HepG2 (cell line): ENCODE measurements at regions not wholly inside any gene's neighbourhood (a gene's known extent, or its start where the extent isn't known, plus 50 kb on each side); places are given as distances from the start of the nearest gene placed in this dataset.

Experiments
- ATAC-seq: fragments of 200-7000 bp; cut with Tn5 transposase; 3 replicates; pipeline ENCODE4 v1.9.1; 2020; ENCODE audit warnings: mild to moderate bottlenecking, moderate library complexity
- BruUV-seq: library from RNA; stranded (reverse); fragments of 400-500 nt; replicated peaks from 2 replicates; lab custom pipeline; 2021; lab: Mats Ljungman, UMichigan
- CTCF ChIA-PET: fragments of 300-600 bp; formaldehyde crosslinking; extraction: SDS; loops from one replicate; lab custom pipeline; 2021; ENCODE audit warnings: low total read pairs, inconsistent platforms, low intra/inter-chr PET ratio; lab: Yijun Ruan, JAX
- POLR2A ChIA-PET: fragments of 350-600 bp; sonication (Branson Sonifier 250); formaldehyde crosslinking; loops from one replicate; lab custom pipeline; 2020; ENCODE audit warnings: antibody characterized with exemption, inconsistent platforms; lab: Yijun Ruan, JAX
- DNase-seq: peaks from one replicate; pipeline ENCODE4 v3.0.0-alpha.2; 2015; ENCODE audit warnings: low spot score
- FAIRE-seq: peaks from 3 replicates; lab custom pipeline; 2011; peaks lifted over from hg19 to GRCh38; lab: Jason Lieb, UNC
- H2AFZ ChIP-seq: one replicate; pipeline ENCODE4 v1.6.1; 2011; ENCODE audit warnings: low read length, inconsistent platforms
- H3K27ac ChIP-seq: fragments of 300-600 bp; 3 replicates; pipeline ENCODE4 v1.8.0; 2011; ENCODE audit warnings: mixed run types, mild to moderate bottlenecking, mixed read lengths, low read length, inconsistent platforms; ENCODE audit not compliant: insufficient read depth; ENCODE audit errors: extremely low read length
- H3K27me3 ChIP-seq, 2 experiments: fragments of 200-600 bp in 1 of 2; 2 replicates in 1 of 2; 3 replicates in 1 of 2; pipeline versions ENCODE4 v1.6.0 to v1.8.0; 2011; ENCODE audit warnings: low read length in 2 of 2, mild to moderate bottlenecking in 2 of 2, moderate library complexity in 2 of 2, inconsistent platforms in 1 of 2; ENCODE audit not compliant: insufficient read depth in 2 of 2, control insufficient read depth in 1 of 2
- H3K36me3 ChIP-seq, 2 experiments: fragments of 200-600 bp in 1 of 2; replicated peaks in 1 of 2; 2 replicates in 1 of 2; 3 replicates in 1 of 2; pipeline versions ENCODE4 v1.5.1 to v1.8.0; 2011; ENCODE audit warnings: low read length in 2 of 2, inconsistent platforms in 1 of 2; ENCODE audit not compliant: insufficient read depth in 2 of 2, control insufficient read depth in 1 of 2
- H3K4me1 ChIP-seq: 2 replicates; pipeline ENCODE4 v1.5.1; 2012; ENCODE audit warnings: low read length, inconsistent platforms; ENCODE audit not compliant: insufficient read depth
- H3K4me2 ChIP-seq: 2 replicates; pipeline ENCODE4 v1.6.0; 2011; ENCODE audit warnings: low read depth, low read length, inconsistent platforms
- H3K4me3 ChIP-seq, 3 experiments: fragments of 200-600 bp in 1 of 3; sonication (generic), shearing (Covaris generic) in 1 of 3; replicated peaks in 1 of 3; 2 replicates each; pipeline ENCODE4 v1.5.1; 2011 to 2016; ENCODE audit warnings: low read length in 3 of 3, inconsistent platforms in 2 of 3, low read depth in 2 of 3, mild to moderate bottlenecking in 2 of 3, control low read depth in 1 of 3, mixed read lengths in 1 of 3; ENCODE audit not compliant: insufficient read depth in 1 of 3
- H3K79me2 ChIP-seq: one replicate; pipeline ENCODE4 v1.6.1; 2011; ENCODE audit warnings: low read length, inconsistent platforms; ENCODE audit not compliant: insufficient read depth
- H3K9ac ChIP-seq: 2 replicates; pipeline ENCODE4 v1.6.0; 2011; ENCODE audit warnings: mild to moderate bottlenecking, low read depth, low read length, inconsistent platforms; ENCODE audit not compliant: insufficient read depth
- H3K9me3 ChIP-seq: 2 replicates; pipeline ENCODE4 v1.5.1; 2012; ENCODE audit warnings: mild to moderate bottlenecking, low read length
- H4K20me1 ChIP-seq: 2 replicates; pipeline ENCODE4 v1.6.0; 2011; ENCODE audit warnings: inconsistent platforms, mild to moderate bottlenecking, low read length, moderate library complexity; ENCODE audit not compliant: insufficient read depth
- HMG20A ChIP-seq: IDR thresholded peaks from 2 replicates; pipeline ENCODE4 v1.6.1; 2016; ENCODE audit warnings: borderline replicate concordance
- HOXD1 ChIP-seq: sonication (generic); formaldehyde crosslinking; IDR thresholded peaks from 2 replicates; pipeline ENCODE4 v1.5.0; 2020; ENCODE audit warnings: missing genetic modification reagents
- KMT2A ChIP-seq: sonication (generic); formaldehyde crosslinking; IDR thresholded peaks from 2 replicates; pipeline ENCODE4 v1.4.0; 2020; ENCODE audit warnings: missing genetic modification reagents
- NFE2L2 ChIP-seq: fragments of 150-350 bp; IDR thresholded peaks from 2 replicates; pipeline ENCODE4 v1.6.1; 2014; ENCODE audit warnings: low read length
- TOPORS ChIP-seq: sonication (generic); formaldehyde crosslinking; IDR thresholded peaks from 2 replicates; pipeline ENCODE4 v1.8.0; 2023; ENCODE audit warnings: mild to moderate bottlenecking, missing genetic modification reagents
- WIZ ChIP-seq: sonication (generic); formaldehyde crosslinking; IDR thresholded peaks from 2 replicates; pipeline ENCODE4 v1.5.1; 2020; ENCODE audit warnings: mild to moderate bottlenecking, missing genetic modification reagents
- ZNF17 ChIP-seq: sonication (generic); formaldehyde crosslinking; IDR thresholded peaks from 2 replicates; pipeline ENCODE4 v1.5.0; 2020; ENCODE audit warnings: mild to moderate bottlenecking, missing genetic modification reagents
- ZNF44 ChIP-seq: sonication (generic); formaldehyde crosslinking; IDR thresholded peaks from 2 replicates; pipeline ENCODE4 v1.5.1; 2020; ENCODE audit warnings: mild to moderate bottlenecking, missing genetic modification reagents
- ZNF674 ChIP-seq: sonication (generic); formaldehyde crosslinking; IDR thresholded peaks from 2 replicates; pipeline ENCODE4 v1.5.0; 2020; ENCODE audit warnings: low read depth, mild to moderate bottlenecking, missing genetic modification reagents
- ZNF816 ChIP-seq: sonication (generic); formaldehyde crosslinking; IDR thresholded peaks from 2 replicates; pipeline ENCODE4 v1.8.0; 2022; ENCODE audit warnings: missing genetic modification reagents, mild to moderate bottlenecking, borderline replicate concordance
- WGBS: methylation state at CpG from one replicate; pipeline ENCODE4 v1.1.6; 2017; ENCODE audit warnings: low lambda C conversion rate; 5-methylcytosine and 5-hydroxymethylcytosine counted together
- in situ Hi-C: cut with HindIII; loops from 2 replicates; pipeline ENCODE4 v1.10.0; 2017; ENCODE audit warnings: low pct_unique_long_range_greater_than_20kb; ENCODE audit not compliant: extremely low pct_ligation_motif_present
- intact Hi-C: fragments of 100-400 bp; cut with micrococcal nuclease; formaldehyde crosslinking; loops from one replicate; pipeline ENCODE4 v1.10.0; 2022; ENCODE audit not compliant: unreplicated experiment
- TF ChIP-seq, protein P1 (sequence below): sonication (generic); formaldehyde crosslinking; IDR thresholded peaks from 2 replicates; pipeline ENCODE4 v1.4.0; 2020; ENCODE audit warnings: missing genetic modification reagents, mild to moderate bottlenecking, borderline replicate concordance
- TF ChIP-seq, protein P2 (sequence below): IDR thresholded peaks from 2 replicates; pipeline ENCODE4 v1.6.1; 2012; ENCODE audit warnings: low read depth, low read length, improper control_type of control experiment
- TF ChIP-seq, protein P3 (sequence below): sonication (generic); formaldehyde crosslinking; IDR thresholded peaks from 2 replicates; pipeline ENCODE4 v1.8.1; 2023; ENCODE audit warnings: mild to moderate bottlenecking, inconsistent platforms, moderate library complexity, missing genetic modification reagents, borderline replicate concordance
- TF ChIP-seq, protein P4 (sequence below): sonication (generic); formaldehyde crosslinking; IDR thresholded peaks from 2 replicates; pipeline ENCODE4 v1.5.1; 2020; ENCODE audit warnings: missing genetic modification reagents, mild to moderate bottlenecking, borderline replicate concordance
- TF ChIP-seq, protein P5 (sequence below): sonication (generic); formaldehyde crosslinking; IDR thresholded peaks from 2 replicates; pipeline ENCODE4 v1.8.1; 2023; ENCODE audit warnings: missing genetic modification reagents, inconsistent platforms, borderline replicate concordance

DNA sequence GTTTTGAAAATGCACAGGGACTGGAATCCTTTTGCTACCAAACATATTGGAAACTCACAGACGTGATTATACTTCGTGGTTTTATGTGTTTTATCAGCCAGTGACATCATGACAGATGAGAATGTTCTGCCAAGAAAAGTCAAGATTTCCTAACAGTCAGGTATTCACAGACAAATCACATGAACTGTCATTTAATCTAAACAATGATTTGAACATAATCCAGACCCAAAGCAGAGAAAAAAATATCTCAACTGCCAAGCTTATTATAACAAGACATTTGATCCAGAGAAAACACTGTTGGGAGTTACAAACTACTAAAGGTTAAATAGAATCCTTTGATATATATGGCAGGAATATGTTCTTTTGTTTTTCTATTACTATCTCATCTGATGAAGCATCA, 635.9 kb upstream of the FRG1 start:
- ChIA-PET CTCF (no interaction called here), POLR2A (no interaction called here)
- no peak overlapping the region for H2AFZ ChIP-seq
- no peaks in the 10 kb centered on the region for H3K9me3 ChIP-seq
- no peak for FAIRE-seq
- in situ Hi-C loops (no loop called here), intact Hi-C loops (no loop called here)
- no TSS peak for BruUV-seq
- no peak overlapping the region for H3K4me2 ChIP-seq
- ATAC-seq = no peak
- no peak overlapping the region for H3K27ac ChIP-seq
- H3K79me2 ChIP-seq = peaks cover 3% of the 10 kb centered on the region
- H3K4me1 ChIP-seq = no peaks in the 10 kb centered on the region
- 51% methylated on average over 2 of the region's 2 CpGs for WGBS
- H3K9ac ChIP-seq = no peak overlapping the region
- H3K36me3 ChIP-seq = no peaks in the 10 kb centered on the region
- H4K20me1 ChIP-seq = no peaks in the 10 kb centered on the region
- H3K4me3 ChIP-seq = no peak overlapping the region
- DNase-seq = no peak
- H3K27me3 ChIP-seq = no peaks in the 10 kb centered on the region
- TF ChIP-seq, protein P1, sequence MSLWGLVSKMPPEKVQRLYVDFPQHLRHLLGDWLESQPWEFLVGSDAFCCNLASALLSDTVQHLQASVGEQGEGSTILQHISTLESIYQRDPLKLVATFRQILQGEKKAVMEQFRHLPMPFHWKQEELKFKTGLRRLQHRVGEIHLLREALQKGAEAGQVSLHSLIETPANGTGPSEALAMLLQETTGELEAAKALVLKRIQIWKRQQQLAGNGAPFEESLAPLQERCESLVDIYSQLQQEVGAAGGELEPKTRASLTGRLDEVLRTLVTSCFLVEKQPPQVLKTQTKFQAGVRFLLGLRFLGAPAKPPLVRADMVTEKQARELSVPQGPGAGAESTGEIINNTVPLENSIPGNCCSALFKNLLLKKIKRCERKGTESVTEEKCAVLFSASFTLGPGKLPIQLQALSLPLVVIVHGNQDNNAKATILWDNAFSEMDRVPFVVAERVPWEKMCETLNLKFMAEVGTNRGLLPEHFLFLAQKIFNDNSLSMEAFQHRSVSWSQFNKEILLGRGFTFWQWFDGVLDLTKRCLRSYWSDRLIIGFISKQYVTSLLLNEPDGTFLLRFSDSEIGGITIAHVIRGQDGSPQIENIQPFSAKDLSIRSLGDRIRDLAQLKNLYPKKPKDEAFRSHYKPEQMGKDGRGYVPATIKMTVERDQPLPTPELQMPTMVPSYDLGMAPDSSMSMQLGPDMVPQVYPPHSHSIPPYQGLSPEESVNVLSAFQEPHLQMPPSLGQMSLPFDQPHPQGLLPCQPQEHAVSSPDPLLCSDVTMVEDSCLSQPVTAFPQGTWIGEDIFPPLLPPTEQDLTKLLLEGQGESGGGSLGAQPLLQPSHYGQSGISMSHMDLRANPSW (CRISPR knock-in tag) = no peak
- TF ChIP-seq ZNF816 (CRISPR knock-in tag) (no peak), HOXD1 (CRISPR knock-in tag) (no peak), ZNF44 (no peak), KMT2A (CRISPR knock-in tag) (no peak), TOPORS (CRISPR knock-in tag) (no peak), NFE2L2 (no peak), ZNF17 (no peak), WIZ (no peak), HMG20A (CRISPR knock-in tag) (no peak), ZNF674 (CRISPR knock-in tag) (no peak)
- TF ChIP-seq, protein P2, sequence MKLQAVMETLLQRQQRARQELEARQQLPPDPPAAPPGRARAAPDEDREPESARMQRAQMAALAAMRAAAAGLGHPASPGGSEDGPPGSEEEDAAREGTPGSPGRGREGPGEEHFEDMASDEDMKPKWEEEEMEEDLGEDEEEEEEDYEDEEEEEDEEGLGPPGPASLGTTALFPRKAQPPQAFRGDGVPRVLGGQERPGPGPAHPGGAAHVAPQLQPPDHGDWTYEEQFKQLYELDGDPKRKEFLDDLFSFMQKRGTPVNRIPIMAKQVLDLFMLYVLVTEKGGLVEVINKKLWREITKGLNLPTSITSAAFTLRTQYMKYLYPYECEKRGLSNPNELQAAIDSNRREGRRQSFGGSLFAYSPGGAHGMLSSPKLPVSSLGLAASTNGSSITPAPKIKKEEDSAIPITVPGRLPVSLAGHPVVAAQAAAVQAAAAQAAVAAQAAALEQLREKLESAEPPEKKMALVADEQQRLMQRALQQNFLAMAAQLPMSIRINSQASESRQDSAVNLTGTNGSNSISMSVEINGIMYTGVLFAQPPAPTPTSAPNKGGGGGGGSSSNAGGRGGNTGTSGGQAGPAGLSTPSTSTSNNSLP = no peak
- TF ChIP-seq, protein P3, sequence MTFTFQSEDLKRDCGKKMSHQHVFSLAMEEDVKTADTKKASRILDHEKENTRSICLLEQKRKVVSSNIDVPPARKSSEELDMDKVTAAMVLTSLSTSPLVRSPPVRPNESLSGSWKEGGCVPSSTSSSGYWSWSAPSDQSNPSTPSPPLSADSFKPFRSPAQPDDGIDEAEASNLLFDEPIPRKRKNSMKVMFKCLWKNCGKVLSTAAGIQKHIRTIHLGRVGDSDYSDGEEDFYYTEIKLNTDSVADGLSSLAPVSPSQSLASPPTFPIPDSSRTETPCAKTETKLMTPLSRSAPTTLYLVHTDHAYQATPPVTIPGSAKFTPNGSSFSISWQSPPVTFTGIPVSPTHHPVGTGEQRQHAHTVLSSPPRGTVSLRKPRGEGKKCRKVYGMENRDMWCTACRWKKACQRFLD (CRISPR knock-in tag) = no peak
- TF ChIP-seq, protein P4, sequence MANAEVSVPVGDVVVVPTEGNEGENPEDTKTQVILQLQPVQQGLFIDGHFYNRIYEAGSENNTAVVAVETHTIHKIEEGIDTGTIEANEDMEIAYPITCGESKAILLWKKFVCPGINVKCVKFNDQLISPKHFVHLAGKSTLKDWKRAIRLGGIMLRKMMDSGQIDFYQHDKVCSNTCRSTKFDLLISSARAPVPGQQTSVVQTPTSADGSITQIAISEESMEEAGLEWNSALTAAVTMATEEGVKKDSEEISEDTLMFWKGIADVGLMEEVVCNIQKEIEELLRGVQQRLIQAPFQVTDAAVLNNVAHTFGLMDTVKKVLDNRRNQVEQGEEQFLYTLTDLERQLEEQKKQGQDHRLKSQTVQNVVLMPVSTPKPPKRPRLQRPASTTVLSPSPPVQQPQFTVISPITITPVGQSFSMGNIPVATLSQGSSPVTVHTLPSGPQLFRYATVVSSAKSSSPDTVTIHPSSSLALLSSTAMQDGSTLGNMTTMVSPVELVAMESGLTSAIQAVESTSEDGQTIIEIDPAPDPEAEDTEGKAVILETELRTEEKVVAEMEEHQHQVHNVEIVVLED (CRISPR knock-in tag) = no peak
- TF ChIP-seq, protein P5, sequence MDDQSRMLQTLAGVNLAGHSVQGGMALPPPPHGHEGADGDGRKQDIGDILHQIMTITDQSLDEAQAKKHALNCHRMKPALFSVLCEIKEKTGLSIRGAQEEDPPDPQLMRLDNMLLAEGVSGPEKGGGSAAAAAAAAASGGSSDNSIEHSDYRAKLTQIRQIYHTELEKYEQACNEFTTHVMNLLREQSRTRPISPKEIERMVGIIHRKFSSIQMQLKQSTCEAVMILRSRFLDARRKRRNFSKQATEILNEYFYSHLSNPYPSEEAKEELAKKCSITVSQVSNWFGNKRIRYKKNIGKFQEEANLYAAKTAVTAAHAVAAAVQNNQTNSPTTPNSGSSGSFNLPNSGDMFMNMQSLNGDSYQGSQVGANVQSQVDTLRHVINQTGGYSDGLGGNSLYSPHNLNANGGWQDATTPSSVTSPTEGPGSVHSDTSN (CRISPR knock-in tag) = no peak
